ENCODE measurements at regions not wholly inside any gene's neighbourhood (a gene's known extent, or its start where the extent isn't known, plus 50 kb on each side); places are given as distances from the start of the nearest gene placed in this dataset.
A peak's percentile ranks its signal among the peaks of the same experiment; 100 is the strongest.
"Not testable (repeated sequence)": the region's sequence is repeated elsewhere in the genome, so short reads cannot be mapped to it uniquely, and the experiment has no call there.

- no peak for DNase-seq
These were observed 88.5 kb upstream of the CXorf66 start for GRCh38 chrX:140053846-140054245.

- peak; percentile 8 for DNase-seq
These were observed 85.6 kb upstream of the CXorf66 start for GRCh38 chrX:140050906-140051305.

- DNase-seq = no peak
These were observed 75.1 kb upstream of the CXorf66 start for GRCh38 chrX:140040386-140040785.

- DNase-seq = no peak
These were observed 73.5 kb upstream of the CXorf66 start for GRCh38 chrX:140038842-140039241.

- DNase-seq = peak; percentile 7
These were observed 69.6 kb upstream of the CXorf66 start for GRCh38 chrX:140034916-140035315.

- DNase-seq = no peak
These were observed 57.2 kb upstream of the CXorf66 start for GRCh38 chrX:140022482-140022881.

- not testable (repeated sequence) for DNase-seq
These were observed 53.8 kb upstream of the CXorf66 start for GRCh38 chrX:140019134-140019533.
